Astrocyte of the spinal cord (primary cell): ENCODE measurements at regions not wholly inside any gene's neighbourhood (a gene's known extent, or its start where the extent isn't known, plus 50 kb on each side); places are given as distances from the start of the nearest gene placed in this dataset.

Experiments used
- DNase-seq: peaks from one replicate; pipeline ENCODE4 v3.0.0; 2011; ENCODE audit warnings: low read depth, low spot score
- H3K4me3 ChIP-seq: 2 replicates; pipeline ENCODE4 v1.5.1; 2011; ENCODE audit warnings: low read depth, mild to moderate bottlenecking, low read length, moderate library complexity
- CTCF ChIP-seq: IDR thresholded peaks from 2 replicates; pipeline ENCODE4 v1.5.1; 2012; ENCODE audit warnings: low read depth, mild to moderate bottlenecking, low read length, inconsistent platforms
- in situ Hi-C: cut with HindIII; loops from 2 replicates; pipeline ENCODE4 v1.10.0; 2017; ENCODE audit warnings: low sequenced_read_pairs

DNA sequence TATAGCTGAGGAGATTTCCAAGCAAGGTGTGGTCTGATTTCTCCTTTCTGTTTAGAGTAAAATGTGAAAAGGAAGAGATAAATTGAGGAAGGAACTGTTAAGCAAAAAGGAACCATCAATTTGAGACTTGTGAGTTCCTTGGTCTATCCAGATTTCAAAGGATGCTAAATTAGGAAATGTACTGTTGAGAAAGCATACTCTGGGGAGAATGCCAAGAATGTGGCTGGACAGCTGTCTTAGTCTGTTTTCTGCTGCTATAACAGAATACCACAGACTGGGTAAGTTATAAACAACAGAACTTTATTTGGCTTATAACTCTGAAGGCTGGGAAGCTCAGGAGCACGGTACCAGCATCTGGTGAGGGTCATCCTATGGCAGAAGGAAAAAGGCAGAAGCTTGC lies 1097.2 kb downstream of the TDRD15 start:
- in situ Hi-C loops, result no loop called here
- no peak for DNase-seq
- TF ChIP-seq CTCF, result no peak

DNA sequence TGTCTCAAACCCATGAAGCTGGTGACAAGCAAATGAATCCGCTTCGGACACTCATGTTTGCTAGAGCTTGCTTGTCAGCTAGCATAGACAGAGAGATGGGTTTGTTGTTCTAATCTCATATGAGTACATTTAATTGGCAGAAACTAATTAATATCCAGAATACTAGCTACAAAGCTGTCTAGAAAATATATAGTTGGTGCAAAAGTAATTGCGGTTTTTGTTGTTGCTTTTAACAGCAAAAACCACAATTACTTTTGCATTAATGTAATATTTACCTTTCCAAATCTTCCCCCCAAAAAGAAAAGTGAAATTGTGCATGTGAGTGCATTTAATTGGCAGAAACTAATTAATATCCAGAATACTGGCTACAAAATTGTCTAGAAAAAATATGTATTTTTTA lies 1115.2 kb downstream of the TDRD15 start:
- no peak for TF ChIP-seq CTCF
- in situ Hi-C loops, result no loop called here
- no peak overlapping the region for H3K4me3 ChIP-seq
- DNase-seq, result no peak

More for the DNA sequence above, 1097.2 kb downstream of the TDRD15 start:
- H3K4me3 ChIP-seq, result no peak overlapping the region

- TF ChIP-seq CTCF, result no peak
- in situ Hi-C loops, result no loop called here
- H3K4me3 ChIP-seq, result no peak overlapping the region
- no peak for DNase-seq
These were observed 1123.7 kb downstream of the TDRD15 start for GRCh38 chr2:22247466-22247865.

- in situ Hi-C loops, result no loop called here
These were observed 1125.1 kb downstream of the TDRD15 start for GRCh38 chr2:22248851-22249250.

GRCh38 chr2:22253171-22253570 lies 1129.4 kb downstream of the TDRD15 start:
- H3K4me3 ChIP-seq, result no peak overlapping the region
- DNase-seq, result no peak
- no peak for TF ChIP-seq CTCF
- in situ Hi-C loops, result no loop called here

More at GRCh38 chr2:22248851-22249250, 1125.1 kb downstream of the TDRD15 start:
- H3K4me3 ChIP-seq, result no peak overlapping the region
- DNase-seq, result no peak
- no peak for TF ChIP-seq CTCF

- H3K4me3 ChIP-seq, result no peak overlapping the region
- in situ Hi-C loops, result no loop called here
- TF ChIP-seq CTCF, result no peak
- DNase-seq, result no peak
These were observed 1123.8 kb upstream of the KLHL29 start for GRCh38 chr2:22261165-22261564.

DNA sequence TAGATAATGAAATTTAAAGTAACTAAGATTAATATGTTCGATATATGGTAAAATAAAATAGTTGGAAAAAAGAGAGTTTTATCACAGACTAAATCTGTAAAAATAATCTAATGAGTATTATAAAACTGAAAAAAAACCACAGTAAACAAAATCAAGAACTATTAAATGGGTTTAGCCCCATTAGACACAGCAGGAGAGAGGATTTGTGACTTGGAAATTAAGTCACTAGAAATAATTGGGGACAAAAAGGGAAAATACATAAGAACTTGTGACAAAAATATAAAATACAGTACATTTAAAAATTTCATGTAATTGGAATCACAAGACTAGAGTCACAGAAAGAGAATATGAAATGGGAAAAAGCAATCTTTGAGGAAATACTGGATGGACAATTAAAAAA lies 1114.6 kb upstream of the KLHL29 start:
- no peak for DNase-seq
- in situ Hi-C loops, result no loop called here
- TF ChIP-seq CTCF, result no peak
- H3K4me3 ChIP-seq, result no peak overlapping the region
